SU-DHL-6 (cell line): ENCODE measurements at regions not wholly inside any gene's neighbourhood (a gene's known extent, or its start where the extent isn't known, plus 50 kb on each side); places are given as distances from the start of the nearest gene placed in this dataset.

Experiments
- H2AFZ ChIP-seq: fragments of 200-600 bp; sonication (generic); 2 replicates; pipeline ENCODE4 v1.6.1; 2014; ENCODE audit warnings: low read depth, mild to moderate bottlenecking, moderate library complexity, mixed read lengths, antibody characterized with exemption, low read length; ENCODE audit not compliant: severe bottlenecking
- H3F3A ChIP-seq: fragments of 200-600 bp; shearing (Covaris generic); 2 replicates; pipeline ENCODE4 v1.6.0; 2016; ENCODE audit warnings: antibody characterized with exemption, mild to moderate bottlenecking; ENCODE audit not compliant: insufficient read depth
- H3K27ac ChIP-seq: fragments of 200-600 bp; sonication (generic); 2 replicates; pipeline ENCODE4 v1.5.1; 2016; ENCODE audit warnings: low read depth, mild to moderate bottlenecking, low read length, moderate library complexity, mixed read lengths
- H3K27me3 ChIP-seq: fragments of 200-600 bp; sonication (generic), shearing (Covaris generic); 2 replicates; pipeline ENCODE4 v1.6.0; 2014; ENCODE audit warnings: mild to moderate bottlenecking, low read length
- H3K36me3 ChIP-seq: fragments of 200-600 bp; sonication (generic); 2 replicates; pipeline ENCODE4 v1.6.1; 2014; ENCODE audit warnings: mild to moderate bottlenecking, low read length, mixed read lengths
- H3K4me2 ChIP-seq: fragments of 300-600, 200-600 bp; shearing (Covaris generic), sonication (generic); 2 replicates; pipeline ENCODE4 v1.6.0; 2014; ENCODE audit warnings: low read length, low read depth, mild to moderate bottlenecking; ENCODE audit not compliant: poor library complexity, severe bottlenecking
- H3K4me3 ChIP-seq: fragments of 200-600 bp; sonication (generic); 2 replicates; pipeline ENCODE4 v1.5.1; 2014; ENCODE audit warnings: antibody characterized with exemption, low read length, mild to moderate bottlenecking, mixed read lengths; ENCODE audit not compliant: insufficient read depth, poor library complexity, severe bottlenecking
- H3K79me2 ChIP-seq: fragments of 200-600 bp; sonication (generic); 2 replicates; pipeline ENCODE4 v1.6.1; 2014; ENCODE audit warnings: mild to moderate bottlenecking, low read length, moderate library complexity; ENCODE audit not compliant: insufficient read depth
- H3K9ac ChIP-seq: fragments of 200-600 bp; sonication (generic); 2 replicates; pipeline ENCODE4 v1.7.0; 2014; ENCODE audit warnings: mild to moderate bottlenecking, low read length
- H3K9me2 ChIP-seq: fragments of 200-600 bp; sonication (generic); replicated peaks from 2 replicates; pipeline ENCODE4 v1.6.1; 2014; ENCODE audit warnings: low read length; ENCODE audit not compliant: insufficient read depth
- H3K9me3 ChIP-seq: fragments of 200-600 bp; sonication (generic); 2 replicates; pipeline ENCODE4 v1.6.1; 2014; ENCODE audit warnings: low read length, mixed read lengths; ENCODE audit not compliant: insufficient read depth
- H4K20me1 ChIP-seq: fragments of 200-600 bp; sonication (generic); 2 replicates; pipeline ENCODE4 v1.6.1; 2014; ENCODE audit warnings: low read depth, mild to moderate bottlenecking, antibody characterized with exemption, low read length, moderate library complexity, mixed read lengths
- EZH2phosphoT487 ChIP-seq: fragments of 200-600 bp; sonication (generic), shearing (Covaris generic); conservative IDR thresholded peaks from 2 replicates; pipeline ENCODE4 v1.6.1; 2018; ENCODE audit warnings: mild to moderate bottlenecking, antibody characterized with exemption, low read length, moderate library complexity, mixed read lengths
- TF ChIP-seq, protein P1 (sequence below): fragments of 200-600 bp; sonication (generic); IDR thresholded peaks from one replicate; pipeline ENCODE4 v1.5.1; 2017; ENCODE audit warnings: antibody characterized with exemption, mild to moderate bottlenecking, low read length, moderate library complexity; ENCODE audit not compliant: insufficient read depth, poor library complexity, severe bottlenecking

DNA sequence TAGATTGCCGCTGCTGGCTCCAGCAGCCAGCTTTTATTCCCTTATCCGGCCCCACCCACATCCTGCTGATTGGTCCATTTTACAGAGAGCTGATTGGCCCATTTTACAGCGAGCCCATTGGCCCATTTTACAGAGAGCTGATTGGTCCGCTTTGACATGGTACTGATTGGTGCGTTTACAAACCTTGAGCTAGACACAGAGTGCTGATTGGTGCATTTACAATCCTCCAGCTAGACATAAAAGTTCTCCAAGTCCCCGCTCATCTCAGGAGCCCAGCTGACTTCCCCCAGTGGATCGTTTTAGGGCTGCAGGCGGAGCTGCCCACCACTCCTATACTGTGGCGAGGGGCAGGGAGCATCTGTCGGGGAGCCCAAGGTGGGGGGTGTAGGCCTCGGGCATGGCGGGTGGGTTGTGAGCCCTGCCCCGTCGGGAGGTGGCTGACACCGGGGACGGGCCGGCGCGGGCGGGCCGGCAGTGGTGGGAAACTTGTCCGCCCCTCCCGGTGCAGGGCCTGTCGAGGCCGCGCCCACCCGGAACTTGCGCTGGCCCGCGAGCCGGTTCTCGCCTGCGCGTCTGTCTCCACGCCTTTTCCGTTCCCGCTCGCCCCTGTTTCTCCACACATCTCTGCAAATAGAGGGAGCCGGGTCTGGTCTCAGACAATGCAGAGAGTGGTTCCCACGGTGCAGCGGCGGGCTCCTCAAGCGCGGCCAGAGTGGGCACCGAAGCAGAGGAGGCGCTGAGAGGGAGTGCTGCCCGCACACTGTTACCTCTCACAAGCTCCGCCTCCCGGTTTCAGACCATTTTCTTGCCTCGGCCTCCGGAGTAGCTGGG lies 86.1 kb upstream of the STMND1 start:
- no peaks in the 10 kb centered on the region for H3K79me2 ChIP-seq
- no peaks in the 10 kb centered on the region for H3K9me2 ChIP-seq
- TF ChIP-seq, protein P1, sequence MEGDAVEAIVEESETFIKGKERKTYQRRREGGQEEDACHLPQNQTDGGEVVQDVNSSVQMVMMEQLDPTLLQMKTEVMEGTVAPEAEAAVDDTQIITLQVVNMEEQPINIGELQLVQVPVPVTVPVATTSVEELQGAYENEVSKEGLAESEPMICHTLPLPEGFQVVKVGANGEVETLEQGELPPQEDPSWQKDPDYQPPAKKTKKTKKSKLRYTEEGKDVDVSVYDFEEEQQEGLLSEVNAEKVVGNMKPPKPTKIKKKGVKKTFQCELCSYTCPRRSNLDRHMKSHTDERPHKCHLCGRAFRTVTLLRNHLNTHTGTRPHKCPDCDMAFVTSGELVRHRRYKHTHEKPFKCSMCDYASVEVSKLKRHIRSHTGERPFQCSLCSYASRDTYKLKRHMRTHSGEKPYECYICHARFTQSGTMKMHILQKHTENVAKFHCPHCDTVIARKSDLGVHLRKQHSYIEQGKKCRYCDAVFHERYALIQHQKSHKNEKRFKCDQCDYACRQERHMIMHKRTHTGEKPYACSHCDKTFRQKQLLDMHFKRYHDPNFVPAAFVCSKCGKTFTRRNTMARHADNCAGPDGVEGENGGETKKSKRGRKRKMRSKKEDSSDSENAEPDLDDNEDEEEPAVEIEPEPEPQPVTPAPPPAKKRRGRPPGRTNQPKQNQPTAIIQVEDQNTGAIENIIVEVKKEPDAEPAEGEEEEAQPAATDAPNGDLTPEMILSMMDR, result no peak
- TF ChIP-seq EZH2phosphoT487, result no peak
- H3K27me3 ChIP-seq, result no peaks in the 10 kb centered on the region
- no peaks in the 10 kb centered on the region for H3K9me3 ChIP-seq
- H4K20me1 ChIP-seq, result no peaks in the 10 kb centered on the region
- H3F3A ChIP-seq, result no peaks in the 10 kb centered on the region
- no peak overlapping the region for H3K4me3 ChIP-seq
- no peak overlapping the region for H3K9ac ChIP-seq
- H3K36me3 ChIP-seq, result no peaks in the 10 kb centered on the region
- no peak overlapping the region for H2AFZ ChIP-seq
- H3K27ac ChIP-seq, result no peak overlapping the region
- no peak overlapping the region for H3K4me2 ChIP-seq

DNA sequence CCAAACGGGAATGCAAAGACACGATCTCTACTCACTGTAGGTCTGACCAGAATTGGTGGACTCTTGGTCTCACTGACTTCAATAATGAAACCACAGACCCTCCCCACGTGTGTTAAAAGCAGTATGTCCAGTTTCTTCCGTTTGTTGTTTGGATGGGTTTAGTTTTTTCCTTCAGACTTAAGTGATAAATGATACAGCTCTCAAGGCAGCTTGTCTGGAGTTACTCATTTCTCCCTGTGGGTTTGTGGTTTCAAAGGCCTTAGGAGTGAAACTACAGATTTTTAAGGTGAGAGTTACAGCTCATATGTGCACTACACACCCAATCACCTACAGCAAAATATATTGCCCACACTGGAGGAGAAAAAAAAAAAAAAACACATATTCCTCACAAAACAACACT lies 86.7 kb upstream of the STMND1 start:
- H3K27ac ChIP-seq, result no peak overlapping the region

GRCh38 chr6:17013701-17014100 lies 88.1 kb upstream of the STMND1 start:
- Histone ChIP-seq H3K4me3 (no peak overlapping the region), H3K36me3 (no peaks in the 10 kb centered on the region), H3F3A (no peaks in the 10 kb centered on the region), H3K9me3 (no peaks in the 10 kb centered on the region), H3K27me3 (no peaks in the 10 kb centered on the region), H3K9me2 (no peaks in the 10 kb centered on the region), H3K4me2 (no peak overlapping the region), H3K79me2 (no peaks in the 10 kb centered on the region), H2AFZ (no peak overlapping the region), H3K9ac (no peak overlapping the region), H3K27ac (no peak overlapping the region), H4K20me1 (no peaks in the 10 kb centered on the region)
- TF ChIP-seq, protein P1, result no peak
- TF ChIP-seq EZH2phosphoT487, result no peak

More for the DNA sequence above, 86.7 kb upstream of the STMND1 start:
- no peaks in the 10 kb centered on the region for H3F3A ChIP-seq
- H4K20me1 ChIP-seq, result no peaks in the 10 kb centered on the region
- H2AFZ ChIP-seq, result no peak overlapping the region
- no peak overlapping the region for H3K4me2 ChIP-seq
- H3K79me2 ChIP-seq, result no peaks in the 10 kb centered on the region
- H3K4me3 ChIP-seq, result no peak overlapping the region
- H3K27me3 ChIP-seq, result no peaks in the 10 kb centered on the region
- TF ChIP-seq EZH2phosphoT487, result no peak
- TF ChIP-seq, protein P1, result no peak
- H3K9me2 ChIP-seq, result no peaks in the 10 kb centered on the region
- no peaks in the 10 kb centered on the region for H3K9me3 ChIP-seq
- no peak overlapping the region for H3K9ac ChIP-seq
- no peaks in the 10 kb centered on the region for H3K36me3 ChIP-seq
